GM12891 (cell line): ENCODE measurements at regions not wholly inside any gene's neighbourhood (a gene's known extent, or its start where the extent isn't known, plus 50 kb on each side); places are given as distances from the start of the nearest gene placed in this dataset.

Experiments
- PAX5 ChIP-seq: IDR thresholded peaks from 2 replicates; pipeline ENCODE4 v1.6.1; 2011; ENCODE audit warnings: low read length, moderate library complexity, mild to moderate bottlenecking; ENCODE audit not compliant: insufficient read depth, severe bottlenecking
- POLR2A ChIP-seq: IDR thresholded peaks from 2 replicates; pipeline ENCODE4 v1.6.1; 2011; ENCODE audit warnings: low read depth, low read length, control low read depth
- POLR2AphosphoS5 ChIP-seq: IDR thresholded peaks from 2 replicates; pipeline ENCODE4 v1.6.1; 2011; ENCODE audit warnings: low read depth, low read length, control low read depth
- SPI1 ChIP-seq: IDR thresholded peaks from 2 replicates; pipeline ENCODE4 v1.6.1; 2011; ENCODE audit warnings: low read depth, low read length, control low read depth
- TAF1 ChIP-seq: IDR thresholded peaks from 2 replicates; pipeline ENCODE4 v1.6.1; 2011; ENCODE audit warnings: low read depth, low read length, control low read depth

DNA sequence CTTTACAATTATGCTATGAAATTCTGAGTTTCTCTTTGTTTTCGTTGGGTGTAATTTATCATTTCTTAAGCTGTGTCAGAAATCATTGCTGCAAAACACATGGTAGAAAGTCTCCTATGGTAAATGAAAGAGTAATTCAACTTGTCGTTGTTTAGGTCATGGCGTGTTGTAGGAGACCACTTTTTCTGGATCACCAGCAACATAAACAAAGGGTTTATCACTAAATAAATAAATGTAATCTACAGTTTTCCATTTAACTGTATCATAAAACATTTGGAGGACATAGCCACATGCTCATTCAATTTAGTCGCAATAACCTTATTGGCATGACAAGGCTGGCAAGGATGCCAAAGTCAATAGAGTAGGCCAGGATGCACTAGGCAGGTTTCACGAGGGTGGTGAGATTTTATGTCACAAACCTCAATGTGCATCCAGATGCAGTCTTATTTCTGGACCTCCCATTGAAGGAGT lies 154.4 kb upstream of the ERCC6L2 start:
- TF ChIP-seq TAF1 (no peak), POLR2A (no peak), POLR2AphosphoS5 (no peak), SPI1 (no peak), PAX5 (no peak)
